Fibroblast of pulmonary artery (primary cell): ENCODE measurements at regions not wholly inside any gene's neighbourhood (a gene's known extent, or its start where the extent isn't known, plus 50 kb on each side); places are given as distances from the start of the nearest gene placed in this dataset.

Experiments used
- DNase-seq: peaks from one replicate; pipeline ENCODE4 v3.0.0-alpha.2; 2010; ENCODE audit warnings: low read depth
- H3K4me3 ChIP-seq: replicated peaks from 2 replicates; pipeline ENCODE4 v1.5.1; 2011; ENCODE audit warnings: low read depth, mild to moderate bottlenecking, control low read depth, low read length, moderate library complexity
- CTCF ChIP-seq: IDR thresholded peaks from 2 replicates; pipeline ENCODE4 v1.5.1; 2011; ENCODE audit warnings: mild to moderate bottlenecking, control low read depth, low read length, inconsistent platforms; ENCODE audit errors: missing control alignments

DNA sequence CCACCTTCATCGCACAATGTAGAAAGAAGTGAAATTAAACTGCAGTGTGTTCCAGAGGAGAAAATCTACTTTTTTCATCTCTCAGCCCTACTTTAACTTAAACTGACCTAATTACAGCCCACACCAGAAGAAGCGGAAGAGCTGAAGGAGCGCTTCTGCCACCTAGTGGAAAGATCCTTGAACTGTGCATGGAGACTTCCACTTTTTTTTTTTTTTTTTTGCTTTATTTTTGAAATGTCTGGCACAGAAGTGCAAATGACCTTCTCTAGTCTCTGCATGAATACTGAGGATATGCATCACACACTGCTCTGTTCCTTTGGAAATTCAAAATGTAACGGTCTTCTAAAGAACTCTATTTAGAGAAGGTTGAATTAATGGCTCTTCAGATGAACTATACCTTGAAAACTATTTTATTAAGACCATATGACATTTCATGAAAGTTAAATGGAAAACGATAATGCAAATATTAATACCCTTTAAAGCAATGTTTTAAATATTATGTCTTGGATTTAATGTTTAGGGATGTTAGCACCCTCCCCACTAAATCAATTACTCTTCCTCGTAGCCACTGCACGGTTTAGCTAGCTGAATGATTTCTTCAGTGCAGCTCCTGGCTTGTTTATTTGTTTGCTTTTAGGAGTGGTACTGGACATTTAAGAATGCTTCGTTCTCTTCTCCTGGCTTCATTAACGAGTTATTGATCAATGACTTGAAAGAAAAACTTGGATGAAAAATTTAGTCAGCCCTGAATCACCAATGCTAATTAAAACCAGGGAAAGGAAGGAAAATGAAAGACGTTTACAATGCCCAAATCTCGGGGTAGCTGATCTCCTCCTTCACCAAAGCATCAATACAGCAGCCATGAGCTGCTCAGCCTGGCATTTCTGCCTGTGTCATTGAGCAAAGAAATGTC is 569.6 kb upstream of the GJE1 start:
- peak; percentile 96 for DNase-seq
- TF ChIP-seq CTCF = peak; percentile 86
- peak overlapping the region; percentile 25 for H3K4me3 ChIP-seq

GRCh38 chr6:141562186-141562811 is 570.4 kb upstream of the GJE1 start:
- peak overlapping the region; percentile 25 for H3K4me3 ChIP-seq
- no peak for TF ChIP-seq CTCF
- no peak for DNase-seq

GRCh38 chr6:141561154-141561553 is 571.6 kb upstream of the GJE1 start:
- TF ChIP-seq CTCF = no peak
- H3K4me3 ChIP-seq = no peak overlapping the region
- no peak for DNase-seq

GRCh38 chr6:141552463-141552862 is 580.3 kb upstream of the GJE1 start:
- no peak overlapping the region for H3K4me3 ChIP-seq
- peak; percentile 92 for DNase-seq
- TF ChIP-seq CTCF = no peak

GRCh38 chr6:141552031-141552430 is 580.7 kb upstream of the GJE1 start:
- no peak overlapping the region for H3K4me3 ChIP-seq
- DNase-seq = no peak
- TF ChIP-seq CTCF = no peak

DNA sequence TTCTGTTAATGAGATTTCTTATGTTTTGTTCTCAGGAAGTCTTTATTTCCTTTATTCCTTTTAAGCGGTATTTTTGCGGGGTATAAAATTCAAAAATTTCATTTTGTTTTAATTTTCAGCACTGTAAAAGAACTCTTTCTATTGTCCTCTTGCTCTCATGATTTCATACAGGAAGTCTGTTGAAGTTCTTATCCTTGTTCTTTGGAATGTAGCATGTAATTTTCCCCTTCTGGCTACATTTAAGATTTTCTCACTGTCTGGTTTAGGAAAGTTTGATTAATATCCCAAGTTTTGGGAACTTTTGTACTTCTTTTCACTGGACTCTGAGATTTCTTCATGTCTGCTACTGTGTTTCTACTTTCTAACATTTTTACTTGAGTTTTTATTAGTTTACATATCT is 581.4 kb upstream of the GJE1 start:
- H3K4me3 ChIP-seq = no peak overlapping the region
- no peak for DNase-seq

More for the DNA sequence above, 581.4 kb upstream of the GJE1 start:
- no peak for TF ChIP-seq CTCF
